Embryonic facial prominence (tissue), 1 donor: ENCODE measurements at regions not wholly inside any gene's neighbourhood (a gene's known extent, or its start where the extent isn't known, plus 50 kb on each side); places are given as distances from the start of the nearest gene placed in this dataset.
"Not testable (repeated sequence)": the region's sequence is repeated elsewhere in the genome, so short reads cannot be mapped to it uniquely, and the experiment has no call there.

Experiments used
- DNase-seq: peaks from one replicate; pipeline ENCODE4 v3.0.0-alpha.2; 2016; ENCODE audit errors: extremely low spot score

GRCh38 chr3:75394102-75394501, 270.0 kb upstream of the FRG2C start:
- DNase-seq, result not testable (repeated sequence)

GRCh38 chr3:75394562-75395360, 269.4 kb upstream of the FRG2C start:
- DNase-seq, result not testable (repeated sequence)

GRCh38 chr3:75395580-75396315, 268.4 kb upstream of the FRG2C start:
- DNase-seq, result no peak

- no peak for DNase-seq
Measured at GRCh38 chr3:75396316-75396802, 267.8 kb upstream of the FRG2C start.

GRCh38 chr3:75397486-75397885, 266.6 kb upstream of the FRG2C start:
- DNase-seq, result not testable (repeated sequence)

GRCh38 chr3:75422101-75422945, 241.8 kb upstream of the FRG2C start:
- not testable (repeated sequence) for DNase-seq

GRCh38 chr3:75425379-75425778, 238.7 kb upstream of the FRG2C start:
- DNase-seq, result not testable (repeated sequence)

- DNase-seq, result not testable (repeated sequence)
Measured at GRCh38 chr3:75427486-75427885, 236.6 kb upstream of the FRG2C start.

GRCh38 chr3:75427906-75428305, 236.2 kb upstream of the FRG2C start:
- DNase-seq, result not testable (repeated sequence)

GRCh38 chr3:75429561-75430220, 234.4 kb upstream of the FRG2C start:
- DNase-seq, result not testable (repeated sequence)

- DNase-seq, result not testable (repeated sequence)
Measured at GRCh38 chr3:75430406-75430805, 233.7 kb upstream of the FRG2C start.

- DNase-seq, result not testable (repeated sequence)
Measured at GRCh38 chr3:75431120-75431519, 233.0 kb upstream of the FRG2C start.

GRCh38 chr3:75432466-75432865, 231.7 kb upstream of the FRG2C start:
- not testable (repeated sequence) for DNase-seq

- DNase-seq, result not testable (repeated sequence)
Measured at GRCh38 chr3:75432885-75433284, 231.2 kb upstream of the FRG2C start.

GRCh38 chr3:75433295-75433694, 230.8 kb upstream of the FRG2C start:
- DNase-seq, result not testable (repeated sequence)

- not testable (repeated sequence) for DNase-seq
Measured at GRCh38 chr3:75434276-75434912, 229.7 kb upstream of the FRG2C start.

GRCh38 chr3:75434913-75435793, 229.0 kb upstream of the FRG2C start:
- DNase-seq, result peak; percentile 90

GRCh38 chr3:75435794-75436400, 228.2 kb upstream of the FRG2C start:
- peak; percentile 10 for DNase-seq

- not testable (repeated sequence) for DNase-seq
Measured at GRCh38 chr3:75440986-75441385, 223.1 kb upstream of the FRG2C start.
